A673 (cell line): ENCODE measurements at regions not wholly inside any gene's neighbourhood (a gene's known extent, or its start where the extent isn't known, plus 50 kb on each side); places are given as distances from the start of the nearest gene placed in this dataset.

Experiments used
- BruUV-seq: library from RNA; stranded (reverse); fragments of 400-500 nt; replicated peaks from 2 replicates; lab custom pipeline; 2021; lab: Mats Ljungman, UMichigan
- CTCF ChIA-PET: fragments of 300-600 bp; sonication (Branson Sonifier 250); formaldehyde crosslinking; loops from one replicate; lab custom pipeline; 2022; ENCODE audit warnings: antibody characterized with exemption; lab: Charles Lee
- POLR2A ChIA-PET: fragments of 300-600 bp; sonication (Branson Sonifier 250); formaldehyde crosslinking; loops from one replicate; lab custom pipeline; 2022; ENCODE audit warnings: antibody characterized with exemption; ENCODE audit not compliant: low non-redundant PET; lab: Charles Lee
- DNase-seq: peaks from one replicate; pipeline ENCODE4 v3.0.0-alpha.2; 2015; ENCODE audit warnings: low spot score
- H3K27ac ChIP-seq: fragments of 200-600 bp; sonication (generic); 2 replicates; pipeline ENCODE4 v1.5.1; 2016; ENCODE audit warnings: mixed run types, low read depth, mild to moderate bottlenecking, mixed read lengths, antibody characterized with exemption, low read length; ENCODE audit not compliant: poor library complexity, severe bottlenecking
- H3K27me3 ChIP-seq: fragments of 200-600 bp; sonication (generic); replicated peaks from 2 replicates; pipeline ENCODE4 v1.6.1; 2017; ENCODE audit warnings: mixed run types, low read depth, mild to moderate bottlenecking, mixed read lengths, antibody characterized with exemption, low read length; ENCODE audit not compliant: insufficient read depth, poor library complexity
- H3K36me3 ChIP-seq: fragments of 200-600 bp; sonication (generic); 2 replicates; pipeline ENCODE4 v1.6.1; 2016; ENCODE audit warnings: mixed run types, mild to moderate bottlenecking, mixed read lengths, antibody characterized with exemption, low read length; ENCODE audit not compliant: insufficient read depth, poor library complexity, severe bottlenecking
- H3K4me1 ChIP-seq: fragments of 200-600 bp; sonication (generic); 2 replicates; pipeline ENCODE4 v1.6.1; 2017; ENCODE audit warnings: mixed run types, mild to moderate bottlenecking, mixed read lengths, antibody characterized with exemption, low read length; ENCODE audit not compliant: insufficient read depth, poor library complexity, severe bottlenecking
- H3K4me3 ChIP-seq: fragments of 200-600 bp; sonication (generic); 2 replicates; pipeline ENCODE4 v1.5.1; 2016; ENCODE audit warnings: low read depth, mixed run types, mild to moderate bottlenecking, mixed read lengths, low read length; ENCODE audit not compliant: poor library complexity, severe bottlenecking
- H3K9me3 ChIP-seq: fragments of 200-600 bp; sonication (generic); 2 replicates; pipeline ENCODE4 v1.6.1; 2016; ENCODE audit warnings: mixed run types, low read depth, mild to moderate bottlenecking, mixed read lengths, antibody characterized with exemption, low read length; ENCODE audit not compliant: poor library complexity, severe bottlenecking
- EZH2 ChIP-seq: fragments of 200-600 bp; sonication (generic); IDR thresholded peaks from 2 replicates; pipeline ENCODE4 v1.6.1; 2017; ENCODE audit warnings: borderline replicate concordance, low read depth, mild to moderate bottlenecking, mixed read lengths, antibody characterized with exemption, low read length; ENCODE audit not compliant: poor library complexity, severe bottlenecking
- intact Hi-C: fragments of 100-400 bp; cut with micrococcal nuclease; formaldehyde crosslinking; loops from one replicate; pipeline ENCODE4 v1.10.0; 2022; ENCODE audit not compliant: unreplicated experiment
- TF ChIP-seq, protein P1 (sequence below): fragments of 300-800, 200-600 bp; sonication (generic); conservative IDR thresholded peaks from 2 replicates; pipeline ENCODE4 v1.5.1; 2017; ENCODE audit warnings: low read depth, mild to moderate bottlenecking, antibody characterized with exemption, low read length, moderate library complexity, mixed read lengths

- Histone ChIP-seq H3K4me3 (no peak overlapping the region), H3K27me3 (peaks cover 8% of the 10 kb centered on the region), H3K4me1 (no peaks in the 10 kb centered on the region), H3K9me3 (no peaks in the 10 kb centered on the region), H3K27ac (no peak overlapping the region), H3K36me3 (no peaks in the 10 kb centered on the region)
- no TSS peak for BruUV-seq
- ChIA-PET CTCF (no interaction called here), POLR2A (no interaction called here)
- intact Hi-C loops, result no loop called here
- TF ChIP-seq EZH2, result no peak
- TF ChIP-seq, protein P1, sequence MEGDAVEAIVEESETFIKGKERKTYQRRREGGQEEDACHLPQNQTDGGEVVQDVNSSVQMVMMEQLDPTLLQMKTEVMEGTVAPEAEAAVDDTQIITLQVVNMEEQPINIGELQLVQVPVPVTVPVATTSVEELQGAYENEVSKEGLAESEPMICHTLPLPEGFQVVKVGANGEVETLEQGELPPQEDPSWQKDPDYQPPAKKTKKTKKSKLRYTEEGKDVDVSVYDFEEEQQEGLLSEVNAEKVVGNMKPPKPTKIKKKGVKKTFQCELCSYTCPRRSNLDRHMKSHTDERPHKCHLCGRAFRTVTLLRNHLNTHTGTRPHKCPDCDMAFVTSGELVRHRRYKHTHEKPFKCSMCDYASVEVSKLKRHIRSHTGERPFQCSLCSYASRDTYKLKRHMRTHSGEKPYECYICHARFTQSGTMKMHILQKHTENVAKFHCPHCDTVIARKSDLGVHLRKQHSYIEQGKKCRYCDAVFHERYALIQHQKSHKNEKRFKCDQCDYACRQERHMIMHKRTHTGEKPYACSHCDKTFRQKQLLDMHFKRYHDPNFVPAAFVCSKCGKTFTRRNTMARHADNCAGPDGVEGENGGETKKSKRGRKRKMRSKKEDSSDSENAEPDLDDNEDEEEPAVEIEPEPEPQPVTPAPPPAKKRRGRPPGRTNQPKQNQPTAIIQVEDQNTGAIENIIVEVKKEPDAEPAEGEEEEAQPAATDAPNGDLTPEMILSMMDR, result no peak
- no peak for DNase-seq
These were observed 298.7 kb upstream of the SRRM4 start for GRCh38 chr12:118682656-118683055.

- CTCF ChIA-PET, result no interaction called here
- H3K27ac ChIP-seq, result no peak overlapping the region
These were observed 295.2 kb upstream of the SRRM4 start for GRCh38 chr12:118685983-118686607.

GRCh38 chr12:118689793-118690192, 291.5 kb upstream of the SRRM4 start:
- H3K36me3 ChIP-seq, result no peaks in the 10 kb centered on the region
- ChIA-PET POLR2A (no interaction called here), CTCF (no interaction called here)
- H3K4me1 ChIP-seq, result no peaks in the 10 kb centered on the region
- intact Hi-C loops, result loop anchor here (10.0 kb wide), 1 partner anchor 725 kb away; no protein-coding TSS in a partner anchor
- BruUV-seq, result no TSS peak
- no peaks in the 10 kb centered on the region for H3K9me3 ChIP-seq
- no peak for DNase-seq
- no peak overlapping the region for H3K27ac ChIP-seq
- H3K27me3 ChIP-seq, result no peaks in the 10 kb centered on the region
- no peak overlapping the region for H3K4me3 ChIP-seq
- TF ChIP-seq, protein P1, result no peak
- no peak for TF ChIP-seq EZH2

More at GRCh38 chr12:118685983-118686607, 295.2 kb upstream of the SRRM4 start:
- Histone ChIP-seq H3K9me3 (no peaks in the 10 kb centered on the region), H3K4me1 (no peaks in the 10 kb centered on the region), H3K36me3 (no peaks in the 10 kb centered on the region), H3K4me3 (no peak overlapping the region), H3K27me3 (peaks cover 4% of the 10 kb centered on the region)
- intact Hi-C loops, result no loop called here
- POLR2A ChIA-PET, result no interaction called here
- no TSS peak for BruUV-seq
- no peak for DNase-seq
- TF ChIP-seq, protein P1, result no peak
- TF ChIP-seq EZH2, result no peak
